UCSD-AML1 (cell line): ENCODE measurements at regions not wholly inside any gene's neighbourhood (a gene's known extent, or its start where the extent isn't known, plus 50 kb on each side); places are given as distances from the start of the nearest gene placed in this dataset.

ENCODE experiments used
- DNase-seq: peaks from one replicate; lab custom pipeline; 2025; ENCODE audit not compliant: unreplicated experiment; lab: John Stamatoyannopoulos, UW

DNA sequence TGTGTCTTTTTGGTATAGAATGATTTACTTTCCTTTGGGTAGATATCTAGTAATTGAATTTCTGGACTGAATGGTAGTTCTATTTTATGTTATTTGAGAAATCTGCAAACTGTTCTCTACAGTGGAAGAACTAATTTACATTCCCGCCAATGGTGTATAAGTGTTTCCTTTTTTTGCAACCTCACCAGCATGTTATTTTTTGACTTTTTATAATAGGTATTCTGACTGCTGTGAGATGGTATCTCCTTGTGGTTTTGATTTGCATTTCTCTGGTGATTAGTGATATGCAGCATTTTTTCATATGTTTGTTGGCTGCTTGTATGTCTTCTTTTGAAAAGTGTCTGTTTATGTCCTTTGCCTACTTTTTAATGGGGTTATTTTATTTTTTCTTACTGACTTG is 607.2 kb downstream of the OTOL1 start:
- DNase-seq, result no peak

DNA sequence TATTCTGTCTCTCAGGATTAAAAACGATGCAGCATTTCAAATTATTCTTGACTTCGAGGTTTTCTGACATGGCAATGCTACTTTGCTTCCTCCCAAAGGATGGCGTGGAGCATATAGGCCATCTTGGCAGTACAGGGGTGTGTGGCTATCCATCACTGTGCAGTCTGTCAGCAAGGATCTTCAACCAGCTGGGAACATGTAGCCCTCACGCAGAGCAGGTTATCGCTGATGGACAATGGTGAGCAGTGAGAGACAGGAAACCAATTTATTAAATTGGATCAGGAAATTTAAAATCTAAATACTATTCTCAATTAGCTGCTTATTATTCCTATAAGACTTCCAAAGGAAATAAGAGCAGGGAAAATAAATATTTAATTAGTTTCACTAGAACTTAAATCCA is 615.3 kb downstream of the OTOL1 start:
- no peak for DNase-seq

GRCh38 chr3:162112719-162113118 is 616.1 kb downstream of the OTOL1 start:
- DNase-seq, result no peak

DNA sequence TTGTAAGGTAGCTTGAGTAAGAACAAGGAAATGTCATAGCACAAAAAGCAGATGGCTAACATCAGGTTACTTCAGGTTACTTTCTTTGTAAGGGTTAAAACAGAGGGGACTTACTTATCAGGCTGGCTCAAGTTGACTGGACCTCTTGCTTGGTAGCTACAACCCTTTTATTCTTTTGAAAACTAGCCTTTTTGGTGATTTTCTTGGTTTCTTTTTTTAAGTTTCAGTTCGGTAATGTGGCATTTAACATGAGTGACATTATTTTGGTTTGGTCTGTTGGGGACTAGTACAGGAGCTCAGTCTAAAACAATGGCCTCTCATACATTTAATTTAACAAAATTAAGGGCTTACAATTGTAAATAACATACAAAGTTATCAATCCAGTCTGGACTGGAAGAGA is 621.4 kb downstream of the OTOL1 start:
- DNase-seq, result no peak

DNA sequence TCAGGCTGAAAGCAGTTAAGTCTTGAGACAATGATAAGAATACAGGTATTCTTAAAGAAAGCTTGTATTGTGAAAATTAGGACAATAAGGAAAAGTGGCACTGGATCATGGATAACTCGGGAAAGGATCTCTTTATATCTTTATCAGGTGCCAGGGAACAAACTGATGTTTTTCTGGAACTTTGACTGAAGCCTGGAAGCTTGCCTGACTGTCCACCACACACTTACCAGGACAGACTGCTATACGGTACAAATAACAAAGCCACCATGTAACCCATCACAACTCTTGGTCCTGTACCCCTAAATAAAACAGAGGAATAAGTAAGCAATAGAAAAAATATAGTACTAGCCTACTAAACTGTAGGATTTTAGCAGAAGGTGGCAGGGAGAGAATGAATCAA is 623.0 kb downstream of the OTOL1 start:
- no peak for DNase-seq

GRCh38 chr3:162122405-162122804 is 625.8 kb downstream of the OTOL1 start:
- no peak for DNase-seq

GRCh38 chr3:162125790-162126189 is 629.2 kb downstream of the OTOL1 start:
- no peak for DNase-seq

- no peak for DNase-seq
Measured at GRCh38 chr3:162130582-162130981, 634.0 kb downstream of the OTOL1 start.

- DNase-seq, result no peak
Measured at GRCh38 chr3:162132981-162133380, 636.4 kb downstream of the OTOL1 start.

DNA sequence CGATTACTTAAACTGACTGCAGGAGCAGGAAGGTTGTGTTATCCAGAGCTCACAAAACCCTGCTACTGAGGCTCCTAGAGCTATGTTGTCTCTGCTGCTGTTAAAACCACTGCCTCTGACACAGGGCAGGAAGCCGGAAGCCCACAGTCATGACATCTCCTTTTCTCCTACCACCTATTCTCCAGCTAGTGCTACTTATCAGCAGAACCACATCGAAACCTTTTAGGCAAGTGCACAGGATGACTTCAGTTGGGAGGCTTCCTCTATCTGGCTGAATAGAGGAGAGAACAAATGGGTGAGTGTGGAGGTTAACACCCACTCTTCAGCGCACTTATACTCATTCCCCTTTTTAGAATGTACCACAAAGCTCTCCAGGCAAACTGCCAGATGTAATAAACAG is 638.0 kb downstream of the OTOL1 start:
- peak; percentile 16 for DNase-seq

GRCh38 chr3:162136136-162136535 is 639.5 kb downstream of the OTOL1 start:
- DNase-seq, result no peak

GRCh38 chr3:162138509-162138908 is 641.9 kb downstream of the OTOL1 start:
- DNase-seq, result no peak

- no peak for DNase-seq
Measured at GRCh38 chr3:162139841-162140240, 643.2 kb downstream of the OTOL1 start.

DNA sequence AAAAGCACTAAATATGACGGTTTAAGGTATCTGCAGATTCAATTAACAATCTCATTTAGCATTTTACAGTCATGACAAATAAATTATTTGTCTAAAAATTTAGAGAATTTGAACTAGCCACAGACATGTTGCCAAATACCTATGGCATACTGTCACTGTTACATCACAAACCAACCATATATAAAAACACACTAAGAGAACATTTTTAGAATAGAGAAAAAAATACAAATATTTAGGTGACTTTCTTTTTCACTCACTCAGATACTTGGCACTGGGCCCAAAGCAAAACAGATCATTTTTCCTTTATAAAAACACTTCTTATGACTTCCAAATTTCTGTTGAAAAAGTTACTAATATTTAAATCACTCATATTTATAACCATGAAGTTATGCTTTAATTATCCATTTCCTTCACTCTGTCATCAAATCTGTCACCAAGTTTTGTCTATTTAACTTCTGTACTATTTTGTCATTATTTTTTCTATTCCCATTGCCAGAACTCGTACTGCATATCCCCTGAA is 644.7 kb downstream of the OTOL1 start:
- DNase-seq, result no peak

GRCh38 chr3:162142511-162142910 is 645.9 kb downstream of the OTOL1 start:
- DNase-seq, result no peak

DNA sequence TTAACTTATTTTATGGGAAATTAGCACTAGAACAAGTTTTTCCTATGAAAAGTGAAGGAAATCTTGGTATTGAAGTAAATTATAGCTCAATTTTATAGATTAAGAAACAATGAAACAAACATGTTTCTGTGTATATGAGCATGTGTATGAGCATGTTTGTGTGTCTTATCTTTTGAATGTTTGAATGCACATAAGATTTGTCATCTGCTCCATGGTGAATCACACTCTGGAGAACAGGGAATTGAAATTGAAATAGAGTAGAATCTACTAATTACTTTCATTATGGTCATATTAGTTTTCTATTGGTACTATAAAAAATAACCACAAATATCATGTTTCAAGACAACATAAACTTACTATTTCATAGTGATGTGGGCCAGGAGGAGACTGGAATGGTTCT is 646.6 kb downstream of the OTOL1 start:
- DNase-seq, result no peak

DNA sequence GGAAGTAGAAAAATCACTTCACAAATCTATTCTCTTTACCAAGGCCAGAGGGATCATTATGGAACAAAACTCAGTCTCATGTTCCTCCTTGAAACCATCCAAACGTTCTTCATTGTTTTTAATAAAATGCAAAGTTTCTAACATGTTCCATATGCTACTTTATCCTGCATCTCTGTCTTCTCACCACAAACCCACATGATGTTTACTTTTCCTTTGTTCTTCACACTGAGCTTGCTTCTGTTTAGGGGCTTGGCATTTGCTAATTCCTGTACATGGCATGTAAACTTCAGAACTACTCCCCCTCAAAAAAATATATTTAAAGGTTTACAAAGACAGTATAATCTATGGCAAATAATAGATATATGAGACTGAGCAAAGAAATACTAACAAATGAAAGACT is 651.4 kb downstream of the OTOL1 start:
- no peak for DNase-seq

- no peak for DNase-seq
Measured at GRCh38 chr3:162150790-162151189, 654.2 kb downstream of the OTOL1 start.

DNA sequence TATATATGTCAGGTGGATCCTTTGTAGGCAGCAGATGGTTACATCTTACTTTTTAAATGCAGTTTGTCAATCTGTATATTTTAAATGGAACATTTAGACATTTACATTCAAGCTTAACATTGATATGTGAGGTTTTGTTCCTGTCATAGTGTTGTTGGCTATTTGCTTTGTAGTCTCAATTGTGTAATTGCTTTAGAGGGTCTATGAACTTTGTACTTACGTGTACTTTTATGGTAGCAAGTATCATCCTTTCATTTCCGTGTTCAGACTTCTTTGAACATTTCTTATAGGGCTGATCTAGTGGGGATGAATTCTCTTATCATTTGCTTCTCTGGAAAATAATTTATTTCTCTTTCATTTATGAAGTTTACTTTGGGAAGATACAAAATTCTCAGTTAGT is 656.0 kb downstream of the OTOL1 start:
- DNase-seq, result no peak

- no peak for DNase-seq
Measured at GRCh38 chr3:162161595-162161994, 665.0 kb downstream of the OTOL1 start.

- DNase-seq, result no peak
Measured at GRCh38 chr3:162165346-162165745, 668.7 kb downstream of the OTOL1 start.

- DNase-seq, result no peak
Measured at GRCh38 chr3:162166543-162166942, 669.9 kb downstream of the OTOL1 start.

DNA sequence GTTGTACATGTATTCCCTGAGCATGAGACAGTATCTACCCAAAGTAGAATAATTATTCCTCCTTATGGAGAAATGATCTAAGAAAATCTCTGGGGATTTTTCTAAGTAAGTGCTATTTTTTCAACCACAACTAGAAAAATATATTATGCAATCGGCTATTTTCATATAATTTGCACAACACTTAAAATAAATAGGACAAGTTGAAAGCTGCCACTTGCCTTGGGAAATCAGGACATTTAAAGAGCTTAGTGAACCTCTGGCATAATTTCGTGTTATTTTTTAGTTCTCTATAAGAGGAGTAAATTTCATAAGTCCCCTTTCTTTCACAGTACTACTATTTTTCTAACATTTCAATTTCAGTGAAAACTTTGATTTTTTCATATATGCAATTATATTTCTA is 672.1 kb downstream of the OTOL1 start:
- DNase-seq, result no peak

DNA sequence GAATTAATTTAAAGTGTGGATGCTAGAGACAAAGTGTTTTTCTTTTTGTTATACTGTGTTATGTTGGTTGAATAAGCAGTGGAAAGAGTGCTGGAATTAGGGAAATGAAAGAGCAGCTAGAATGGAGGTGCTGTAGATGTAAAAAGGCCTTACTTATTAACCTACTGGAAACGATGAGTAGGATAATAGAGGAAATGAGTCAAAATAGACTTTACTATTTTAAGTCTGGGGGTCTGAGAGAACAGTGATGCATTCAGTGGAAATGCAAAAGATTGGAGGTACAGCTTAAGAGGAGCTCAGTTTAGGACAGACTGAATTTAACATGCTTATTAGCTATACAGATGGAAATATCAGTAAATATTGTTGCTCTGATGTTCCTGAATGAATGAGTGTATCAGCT is 674.0 kb downstream of the OTOL1 start:
- DNase-seq, result no peak
